ENCODE measurements at regions not wholly inside any gene's neighbourhood (a gene's known extent, or its start where the extent isn't known, plus 50 kb on each side); places are given as distances from the start of the nearest gene placed in this dataset.

GRCh38 chr11:37442576-37442975 is 844.5 kb upstream of the RAG2 start:
- TF ChIP-seq CTCF (IDR thresholded peaks at IDR 0.05 in 2 of 3, conservative IDR thresholded peaks at IDR 0.05 in 1 of 3; ENCODE audit: borderline replicate concordance in 1 of 3, insufficient read depth in 1 of 3, low read depth in 2 of 3, low read length in 2 of 3) (no peak), POLR2AphosphoS5 (IDR thresholded peaks at IDR 0.05; ENCODE audit: low read depth, low read length) (no peak), POLR2A (IDR thresholded peaks at IDR 0.05; ENCODE audit: borderline replicate concordance, extremely low read depth, insufficient read depth, insufficient read length) (no peak), TCF7L2 (IDR thresholded peaks at IDR 0.05; ENCODE audit: borderline replicate concordance, extremely low read depth, insufficient read depth, insufficient read length) (no peak), EZH2 (IDR thresholded peaks at IDR 0.05) (no peak), ZBTB33 (IDR thresholded peaks at IDR 0.05; ENCODE audit: extremely low read depth, insufficient replicate concordance, low read length) (no peak), SIN3A (IDR thresholded peaks at IDR 0.05; ENCODE audit: low read depth) (no peak), SP1 (IDR thresholded peaks at IDR 0.05; ENCODE audit: low read depth) (no peak), EZH2phosphoT487 (IDR thresholded peaks at IDR 0.05; ENCODE audit: borderline replicate concordance) (no peak), YY1 (IDR thresholded peaks at IDR 0.05; ENCODE audit: extremely low read depth, insufficient replicate concordance, low read depth, low read length) (no peak), MAX (IDR thresholded peaks at IDR 0.05) (no peak), ZFX (IDR thresholded peaks at IDR 0.05) (no peak)
